GM23338 (cell line): ENCODE measurements at regions not wholly inside any gene's neighbourhood (a gene's known extent, or its start where the extent isn't known, plus 50 kb on each side); places are given as distances from the start of the nearest gene placed in this dataset.

Experiments
- ATAC-seq: fragments of 200-7000 bp; cut with Tn5 transposase; 3 replicates; pipeline ENCODE4 v1.9.1; 2020
- DNase-seq: peaks from one replicate; pipeline ENCODE4 v3.0.0-alpha.2; 2015; ENCODE audit warnings: low spot score
- H2AFZ ChIP-seq: fragments of 200-600 bp; sonication (generic); 2 replicates; pipeline ENCODE4 v1.8.0; 2016; ENCODE audit warnings: antibody characterized with exemption, mild to moderate bottlenecking, moderate library complexity
- H3F3A ChIP-seq: fragments of 200-600 bp; sonication (generic); replicated peaks from 2 replicates; pipeline ENCODE4 v1.8.0; 2017; ENCODE audit warnings: antibody characterized with exemption, mixed run types, low read depth
- H3K27ac ChIP-seq: fragments of 200-600 bp; sonication (generic); 2 replicates; pipeline ENCODE4 v1.6.1; 2016; ENCODE audit warnings: low read depth
- H3K27me3 ChIP-seq: fragments of 200-600 bp; sonication (generic); 2 replicates; pipeline ENCODE4 v1.8.0; 2016; ENCODE audit warnings: mild to moderate bottlenecking, mixed run types, moderate library complexity; ENCODE audit not compliant: insufficient read depth
- H3K36me3 ChIP-seq: fragments of 200-600 bp; sonication (generic); 2 replicates; pipeline ENCODE4 v1.8.0; 2016; ENCODE audit warnings: mild to moderate bottlenecking; ENCODE audit not compliant: insufficient read depth
- H3K4me1 ChIP-seq: fragments of 200-600 bp; sonication (generic); 2 replicates; pipeline ENCODE4 v1.8.0; 2016; ENCODE audit warnings: mild to moderate bottlenecking, moderate library complexity; ENCODE audit not compliant: insufficient read depth
- H3K4me2 ChIP-seq: fragments of 200-600 bp; sonication (generic); 2 replicates; pipeline ENCODE4 v1.7.1; 2017; ENCODE audit warnings: mixed run types
- H3K4me3 ChIP-seq: fragments of 200-600 bp; sonication (generic); 2 replicates; pipeline ENCODE4 v1.6.1; 2016; ENCODE audit warnings: mixed run types
- H3K79me2 ChIP-seq: fragments of 200-600 bp; sonication (generic); replicated peaks from 2 replicates; pipeline ENCODE4 v1.8.0; 2017; ENCODE audit warnings: mild to moderate bottlenecking; ENCODE audit not compliant: insufficient read depth
- H3K9me2 ChIP-seq: fragments of 200-600 bp; sonication (generic); 2 replicates; pipeline ENCODE4 v1.8.0; 2017; ENCODE audit not compliant: insufficient read depth
- H4K20me1 ChIP-seq: fragments of 200-600 bp; sonication (generic); replicated peaks from 2 replicates; pipeline ENCODE4 v1.8.0; 2017; ENCODE audit warnings: mild to moderate bottlenecking; ENCODE audit not compliant: insufficient read depth
- H3K27ac Mint-ChIP-seq: 2 replicates; pipeline ENCODE4 v1.8.0; 2020; ENCODE audit warnings: inconsistent platforms, mild to moderate bottlenecking, moderate library complexity, mixed read lengths
- H3K27me3 Mint-ChIP-seq: 3 replicates; pipeline ENCODE4 v1.8.0; 2022; ENCODE audit warnings: low read depth, mild to moderate bottlenecking, moderate library complexity, mixed read lengths, inconsistent platforms; ENCODE audit not compliant: insufficient read depth, poor library complexity
- H3K36me3 Mint-ChIP-seq: 3 replicates; pipeline ENCODE4 v1.8.0; 2021; ENCODE audit warnings: low read depth, mild to moderate bottlenecking, inconsistent platforms, moderate library complexity, mixed read lengths
- H3K4me1 Mint-ChIP-seq: 3 replicates; pipeline ENCODE4 v1.8.0; 2020; ENCODE audit warnings: mild to moderate bottlenecking, inconsistent platforms, mixed read lengths
- H3K4me3 Mint-ChIP-seq: 3 replicates; pipeline ENCODE4 v1.8.0; 2021; ENCODE audit warnings: moderate library complexity, mild to moderate bottlenecking, inconsistent platforms, mixed read lengths
- H3K9me3 Mint-ChIP-seq: 3 replicates; pipeline ENCODE4 v1.8.0; 2020; ENCODE audit warnings: moderate library complexity, mild to moderate bottlenecking, inconsistent platforms, mixed read lengths
- CREB1 ChIP-seq: fragments of 250-450 bp; sonication (Bioruptor Pico); IDR thresholded peaks from 2 replicates; pipeline ENCODE4 v1.5.0; 2020; ENCODE audit warnings: low read depth, mild to moderate bottlenecking, moderate library complexity
- CTCF ChIP-seq, 2 experiments: fragments of 200-600 bp in 1 of 2; sonication (generic) in 1 of 2; conservative IDR thresholded peaks; 2 replicates each; pipeline versions ENCODE4 v1.5.1 to v1.6.1; 2016 to 2017; ENCODE audit warnings: antibody characterized with exemption in 2 of 2, low read depth in 2 of 2, mild to moderate bottlenecking in 2 of 2, moderate library complexity in 1 of 2
- EZH2 ChIP-seq: fragments of 200-600 bp; sonication (generic); IDR thresholded peaks from one replicate; pipeline ENCODE4 v1.8.0; 2017; ENCODE audit warnings: antibody characterized with exemption, mild to moderate bottlenecking, low read depth; ENCODE audit not compliant: unreplicated experiment
- EZH2phosphoT487 ChIP-seq: fragments of 200-600 bp; sonication (generic); IDR thresholded peaks from one replicate; pipeline ENCODE4 v1.8.1; 2018; ENCODE audit warnings: antibody characterized with exemption; ENCODE audit not compliant: unreplicated experiment
- JUNB ChIP-seq: IDR thresholded peaks from one replicate; pipeline ENCODE4 v1.6.1; 2016; ENCODE audit warnings: antibody characterized with exemption; ENCODE audit not compliant: unreplicated experiment
- NANOG ChIP-seq: IDR thresholded peaks from 2 replicates; pipeline ENCODE4 v1.6.1; 2016; ENCODE audit warnings: antibody characterized with exemption, borderline replicate concordance
- POLR2AphosphoS5 ChIP-seq: IDR thresholded peaks from 2 replicates; pipeline ENCODE4 v1.6.1; 2016; ENCODE audit warnings: antibody characterized with exemption, low read depth
- STAT1 ChIP-seq: IDR thresholded peaks from one replicate; pipeline ENCODE4 v1.6.1; 2016; ENCODE audit warnings: antibody characterized with exemption; ENCODE audit not compliant: unreplicated experiment
- ZNF114 ChIP-seq: fragments of 250-450 bp; sonication (Bioruptor Pico); IDR thresholded peaks from 2 replicates; pipeline ENCODE4 v1.5.0; 2020; ENCODE audit warnings: mild to moderate bottlenecking, moderate library complexity
- ZNF331 ChIP-seq: fragments of 250-450 bp; sonication (Bioruptor Pico); IDR thresholded peaks from 2 replicates; pipeline ENCODE4 v1.5.0; 2020; ENCODE audit warnings: low read depth, mild to moderate bottlenecking, moderate library complexity
- TF ChIP-seq, protein P1 (sequence below): IDR thresholded peaks from one replicate; pipeline ENCODE4 v1.6.1; 2018; ENCODE audit warnings: antibody characterized with exemption; ENCODE audit not compliant: unreplicated experiment
- TF ChIP-seq, protein P2 (sequence below): IDR thresholded peaks from 2 replicates; pipeline ENCODE4 v1.6.1; 2016; ENCODE audit warnings: antibody characterized with exemption
- TF ChIP-seq, protein P3 (sequence below): fragments of 250-450 bp; sonication (Bioruptor Pico); IDR thresholded peaks from 2 replicates; pipeline ENCODE4 v1.5.0; 2020; ENCODE audit warnings: mild to moderate bottlenecking, moderate library complexity

DNA sequence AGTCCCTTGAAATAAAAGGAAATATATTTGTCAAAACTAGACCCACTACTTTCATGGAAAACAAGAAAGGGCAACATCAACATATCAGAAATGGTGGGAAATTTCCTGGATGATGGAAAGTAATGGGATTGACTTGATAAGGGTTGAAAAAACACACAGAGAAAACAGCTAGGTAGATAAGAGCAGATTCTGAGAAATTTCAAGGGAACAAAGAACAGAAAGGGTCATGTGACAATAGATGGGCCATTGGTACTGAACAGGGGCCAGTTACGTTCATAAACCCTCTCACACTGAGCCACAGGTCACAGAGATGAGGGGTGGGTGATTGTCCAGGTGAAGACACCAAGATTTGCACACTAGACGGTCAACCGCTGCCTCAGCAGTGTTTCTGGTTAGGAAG, 98.7 kb downstream of the QPCT start:
- no peak for ATAC-seq
- no peak for DNase-seq
- no peaks in the 10 kb centered on the region for H3K27me3 ChIP-seq
- H3K4me3 Mint-ChIP-seq, result no peak overlapping the region
- no peaks in the 10 kb centered on the region; the same call in 1 of the 2 replicates for H3K9me2 ChIP-seq
- no peaks in the 10 kb centered on the region for H3K4me1 Mint-ChIP-seq
- H3K4me1 ChIP-seq, result no peaks in the 10 kb centered on the region
- H2AFZ ChIP-seq, result no peak overlapping the region
- no peaks in the 10 kb centered on the region for H3F3A ChIP-seq
- H3K9me3 Mint-ChIP-seq, result peaks cover 14% of the 10 kb centered on the region
- H3K27ac ChIP-seq, result no peak overlapping the region
- no peak overlapping the region for H3K4me3 ChIP-seq
- H3K27ac Mint-ChIP-seq, result no peak overlapping the region
- TF ChIP-seq, protein P1, sequence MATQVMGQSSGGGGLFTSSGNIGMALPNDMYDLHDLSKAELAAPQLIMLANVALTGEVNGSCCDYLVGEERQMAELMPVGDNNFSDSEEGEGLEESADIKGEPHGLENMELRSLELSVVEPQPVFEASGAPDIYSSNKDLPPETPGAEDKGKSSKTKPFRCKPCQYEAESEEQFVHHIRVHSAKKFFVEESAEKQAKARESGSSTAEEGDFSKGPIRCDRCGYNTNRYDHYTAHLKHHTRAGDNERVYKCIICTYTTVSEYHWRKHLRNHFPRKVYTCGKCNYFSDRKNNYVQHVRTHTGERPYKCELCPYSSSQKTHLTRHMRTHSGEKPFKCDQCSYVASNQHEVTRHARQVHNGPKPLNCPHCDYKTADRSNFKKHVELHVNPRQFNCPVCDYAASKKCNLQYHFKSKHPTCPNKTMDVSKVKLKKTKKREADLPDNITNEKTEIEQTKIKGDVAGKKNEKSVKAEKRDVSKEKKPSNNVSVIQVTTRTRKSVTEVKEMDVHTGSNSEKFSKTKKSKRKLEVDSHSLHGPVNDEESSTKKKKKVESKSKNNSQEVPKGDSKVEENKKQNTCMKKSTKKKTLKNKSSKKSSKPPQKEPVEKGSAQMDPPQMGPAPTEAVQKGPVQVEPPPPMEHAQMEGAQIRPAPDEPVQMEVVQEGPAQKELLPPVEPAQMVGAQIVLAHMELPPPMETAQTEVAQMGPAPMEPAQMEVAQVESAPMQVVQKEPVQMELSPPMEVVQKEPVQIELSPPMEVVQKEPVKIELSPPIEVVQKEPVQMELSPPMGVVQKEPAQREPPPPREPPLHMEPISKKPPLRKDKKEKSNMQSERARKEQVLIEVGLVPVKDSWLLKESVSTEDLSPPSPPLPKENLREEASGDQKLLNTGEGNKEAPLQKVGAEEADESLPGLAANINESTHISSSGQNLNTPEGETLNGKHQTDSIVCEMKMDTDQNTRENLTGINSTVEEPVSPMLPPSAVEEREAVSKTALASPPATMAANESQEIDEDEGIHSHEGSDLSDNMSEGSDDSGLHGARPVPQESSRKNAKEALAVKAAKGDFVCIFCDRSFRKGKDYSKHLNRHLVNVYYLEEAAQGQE, result no peak
- no peak for TF ChIP-seq CREB1 (CRISPR knock-in tag)
- no peak for TF ChIP-seq ZNF114 (CRISPR knock-in tag)
- TF ChIP-seq POLR2AphosphoS5, result no peak
- TF ChIP-seq, protein P2, sequence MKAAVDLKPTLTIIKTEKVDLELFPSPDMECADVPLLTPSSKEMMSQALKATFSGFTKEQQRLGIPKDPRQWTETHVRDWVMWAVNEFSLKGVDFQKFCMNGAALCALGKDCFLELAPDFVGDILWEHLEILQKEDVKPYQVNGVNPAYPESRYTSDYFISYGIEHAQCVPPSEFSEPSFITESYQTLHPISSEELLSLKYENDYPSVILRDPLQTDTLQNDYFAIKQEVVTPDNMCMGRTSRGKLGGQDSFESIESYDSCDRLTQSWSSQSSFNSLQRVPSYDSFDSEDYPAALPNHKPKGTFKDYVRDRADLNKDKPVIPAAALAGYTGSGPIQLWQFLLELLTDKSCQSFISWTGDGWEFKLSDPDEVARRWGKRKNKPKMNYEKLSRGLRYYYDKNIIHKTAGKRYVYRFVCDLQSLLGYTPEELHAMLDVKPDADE, result no peak
- no peak for TF ChIP-seq EZH2
- no peak for TF ChIP-seq JUNB
- TF ChIP-seq STAT1, result no peak
- TF ChIP-seq EZH2phosphoT487, result no peak
- TF ChIP-seq, protein P3, sequence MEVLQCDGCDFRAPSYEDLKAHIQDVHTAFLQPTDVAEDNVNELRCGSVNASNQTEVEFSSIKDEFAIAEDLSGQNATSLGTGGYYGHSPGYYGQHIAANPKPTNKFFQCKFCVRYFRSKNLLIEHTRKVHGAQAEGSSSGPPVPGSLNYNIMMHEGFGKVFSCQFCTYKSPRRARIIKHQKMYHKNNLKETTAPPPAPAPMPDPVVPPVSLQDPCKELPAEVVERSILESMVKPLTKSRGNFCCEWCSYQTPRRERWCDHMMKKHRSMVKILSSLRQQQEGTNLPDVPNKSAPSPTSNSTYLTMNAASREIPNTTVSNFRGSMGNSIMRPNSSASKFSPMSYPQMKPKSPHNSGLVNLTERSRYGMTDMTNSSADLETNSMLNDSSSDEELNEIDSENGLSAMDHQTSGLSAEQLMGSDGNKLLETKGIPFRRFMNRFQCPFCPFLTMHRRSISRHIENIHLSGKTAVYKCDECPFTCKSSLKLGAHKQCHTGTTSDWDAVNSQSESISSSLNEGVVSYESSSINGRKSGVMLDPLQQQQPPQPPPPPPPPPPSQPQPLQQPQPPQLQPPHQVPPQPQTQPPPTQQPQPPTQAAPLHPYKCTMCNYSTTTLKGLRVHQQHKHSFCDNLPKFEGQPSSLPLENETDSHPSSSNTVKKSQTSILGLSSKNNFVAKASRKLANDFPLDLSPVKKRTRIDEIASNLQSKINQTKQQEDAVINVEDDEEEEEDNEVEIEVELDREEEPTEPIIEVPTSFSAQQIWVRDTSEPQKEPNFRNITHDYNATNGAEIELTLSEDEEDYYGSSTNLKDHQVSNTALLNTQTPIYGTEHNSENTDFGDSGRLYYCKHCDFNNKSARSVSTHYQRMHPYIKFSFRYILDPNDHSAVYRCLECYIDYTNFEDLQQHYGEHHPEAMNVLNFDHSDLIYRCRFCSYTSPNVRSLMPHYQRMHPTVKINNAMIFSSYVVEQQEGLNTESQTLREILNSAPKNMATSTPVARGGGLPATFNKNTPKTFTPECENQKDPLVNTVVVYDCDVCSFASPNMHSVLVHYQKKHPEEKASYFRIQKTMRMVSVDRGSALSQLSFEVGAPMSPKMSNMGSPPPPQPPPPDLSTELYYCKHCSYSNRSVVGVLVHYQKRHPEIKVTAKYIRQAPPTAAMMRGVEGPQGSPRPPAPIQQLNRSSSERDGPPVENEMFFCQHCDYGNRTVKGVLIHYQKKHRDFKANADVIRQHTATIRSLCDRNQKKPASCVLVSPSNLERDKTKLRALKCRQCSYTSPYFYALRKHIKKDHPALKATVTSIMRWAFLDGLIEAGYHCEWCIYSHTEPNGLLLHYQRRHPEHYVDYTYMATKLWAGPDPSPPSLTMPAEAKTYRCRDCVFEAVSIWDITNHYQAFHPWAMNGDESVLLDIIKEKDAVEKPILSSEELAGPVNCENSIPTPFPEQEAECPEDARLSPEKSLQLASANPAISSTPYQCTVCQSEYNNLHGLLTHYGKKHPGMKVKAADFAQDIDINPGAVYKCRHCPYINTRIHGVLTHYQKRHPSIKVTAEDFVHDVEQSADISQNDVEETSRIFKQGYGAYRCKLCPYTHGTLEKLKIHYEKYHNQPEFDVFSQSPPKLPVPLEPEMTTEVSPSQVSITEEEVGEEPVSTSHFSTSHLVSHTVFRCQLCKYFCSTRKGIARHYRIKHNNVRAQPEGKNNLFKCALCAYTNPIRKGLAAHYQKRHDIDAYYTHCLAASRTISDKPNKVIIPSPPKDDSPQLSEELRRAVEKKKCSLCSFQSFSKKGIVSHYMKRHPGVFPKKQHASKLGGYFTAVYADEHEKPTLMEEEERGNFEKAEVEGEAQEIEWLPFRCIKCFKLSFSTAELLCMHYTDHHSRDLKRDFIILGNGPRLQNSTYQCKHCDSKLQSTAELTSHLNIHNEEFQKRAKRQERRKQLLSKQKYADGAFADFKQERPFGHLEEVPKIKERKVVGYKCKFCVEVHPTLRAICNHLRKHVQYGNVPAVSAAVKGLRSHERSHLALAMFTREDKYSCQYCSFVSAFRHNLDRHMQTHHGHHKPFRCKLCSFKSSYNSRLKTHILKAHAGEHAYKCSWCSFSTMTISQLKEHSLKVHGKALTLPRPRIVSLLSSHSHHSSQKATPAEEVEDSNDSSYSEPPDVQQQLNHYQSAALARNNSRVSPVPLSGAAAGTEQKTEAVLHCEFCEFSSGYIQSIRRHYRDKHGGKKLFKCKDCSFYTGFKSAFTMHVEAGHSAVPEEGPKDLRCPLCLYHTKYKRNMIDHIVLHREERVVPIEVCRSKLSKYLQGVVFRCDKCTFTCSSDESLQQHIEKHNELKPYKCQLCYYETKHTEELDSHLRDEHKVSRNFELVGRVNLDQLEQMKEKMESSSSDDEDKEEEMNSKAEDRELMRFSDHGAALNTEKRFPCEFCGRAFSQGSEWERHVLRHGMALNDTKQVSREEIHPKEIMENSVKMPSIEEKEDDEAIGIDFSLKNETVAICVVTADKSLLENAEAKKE (CRISPR knock-in tag), result no peak
- no peak for TF ChIP-seq NANOG
- no peak for TF ChIP-seq ZNF331 (CRISPR knock-in tag)
- no peak for TF ChIP-seq CTCF (conservative IDR thresholded peaks at IDR 0.05; ENCODE audit: low read depth in 2 of 2)
- H3K27me3 Mint-ChIP-seq, result peaks cover 2% of the 10 kb centered on the region
- H3K36me3 Mint-ChIP-seq, result no peaks in the 10 kb centered on the region; the same call in 1 of the 3 replicates
- peaks cover 6% of the 10 kb centered on the region; the same call in 1 of the 2 replicates for H3K36me3 ChIP-seq
- H4K20me1 ChIP-seq, result no peaks in the 10 kb centered on the region
- H3K79me2 ChIP-seq, result no peaks in the 10 kb centered on the region
- H3K4me2 ChIP-seq, result no peak overlapping the region
